Activated T-helper 1 cell treated with anti-CD3 and anti-CD28 coated beads, Interleukin-12 subunit alpha, Interleukin-12 subunit beta, Interleukin-2, Interleukin-4 antibody, amounts not matched to agents 30 ng/mL and 10 ng/mL and 1 ng/mL, durations not matched to agents 14 hours and 24 hours and 36 hours (primary cell): ENCODE measurements at regions not wholly inside any gene's neighbourhood (a gene's known extent, or its start where the extent isn't known, plus 50 kb on each side); places are given as distances from the start of the nearest gene placed in this dataset.

Experiments used
- DNase-seq: peaks from one replicate; pipeline ENCODE4 v3.0.0; 2021; ENCODE audit warnings: low spot score
- H3K27ac Mint-ChIP-seq: one replicate; pipeline ENCODE4 v1.8.0; 2021; ENCODE audit warnings: mild to moderate bottlenecking, mixed read lengths
- H3K27me3 Mint-ChIP-seq: one replicate; pipeline ENCODE4 v1.8.0; 2022; ENCODE audit warnings: mild to moderate bottlenecking, moderate library complexity, mixed read lengths; ENCODE audit not compliant: insufficient read depth
- H3K36me3 Mint-ChIP-seq: one replicate; pipeline ENCODE4 v1.8.0; 2021; ENCODE audit warnings: low read depth, mixed read lengths
- H3K4me1 Mint-ChIP-seq: one replicate; pipeline ENCODE4 v1.8.0; 2021; ENCODE audit warnings: low read depth, mixed read lengths
- H3K4me3 Mint-ChIP-seq: one replicate; pipeline ENCODE4 v1.8.0; 2021; ENCODE audit warnings: mild to moderate bottlenecking, moderate library complexity, mixed read lengths
- H3K9me3 Mint-ChIP-seq: one replicate; pipeline ENCODE4 v1.8.0; 2021; ENCODE audit warnings: mixed read lengths
- intact Hi-C: fragments of 100-400 bp; cut with micrococcal nuclease; formaldehyde crosslinking; loops from one replicate; pipeline ENCODE4 v1.15.1; 2024

- intact Hi-C loops = no loop called here
- Mint-ChIP-seq H3K4me1 (no peaks in the 10 kb centered on the region), H3K4me3 (no peak overlapping the region), H3K27me3 (peaks cover 6% of the 10 kb centered on the region), H3K9me3 (no peaks in the 10 kb centered on the region), H3K27ac (no peak overlapping the region), H3K36me3 (no peaks in the 10 kb centered on the region)
- DNase-seq = no peak
Measured at GRCh38 chr4:141391293-141391692, 170.6 kb downstream of the ZNF330 start.

GRCh38 chr4:141391771-141392170 lies 171.1 kb downstream of the ZNF330 start:
- H3K9me3 Mint-ChIP-seq = no peaks in the 10 kb centered on the region
- no peak overlapping the region for H3K27ac Mint-ChIP-seq
- intact Hi-C loops = no loop called here
- H3K4me3 Mint-ChIP-seq = no peak overlapping the region
- no peaks in the 10 kb centered on the region for H3K4me1 Mint-ChIP-seq
- no peaks in the 10 kb centered on the region for H3K36me3 Mint-ChIP-seq
- no peak for DNase-seq
- H3K27me3 Mint-ChIP-seq = peaks cover 6% of the 10 kb centered on the region

- Mint-ChIP-seq H3K27me3 (peaks cover 6% of the 10 kb centered on the region), H3K4me1 (no peaks in the 10 kb centered on the region), H3K27ac (no peak overlapping the region), H3K36me3 (no peaks in the 10 kb centered on the region), H3K9me3 (no peaks in the 10 kb centered on the region), H3K4me3 (no peak overlapping the region)
- intact Hi-C loops = no loop called here
- no peak for DNase-seq
Measured at GRCh38 chr4:141395246-141395830, 174.6 kb downstream of the ZNF330 start.

GRCh38 chr4:141395919-141396318 lies 175.2 kb downstream of the ZNF330 start:
- H3K27ac Mint-ChIP-seq = no peak overlapping the region
- no peak overlapping the region for H3K4me3 Mint-ChIP-seq
- H3K4me1 Mint-ChIP-seq = no peaks in the 10 kb centered on the region
- no peaks in the 10 kb centered on the region for H3K9me3 Mint-ChIP-seq
- DNase-seq = no peak
- peaks cover 6% of the 10 kb centered on the region for H3K27me3 Mint-ChIP-seq
- intact Hi-C loops = no loop called here
- H3K36me3 Mint-ChIP-seq = no peaks in the 10 kb centered on the region

DNA sequence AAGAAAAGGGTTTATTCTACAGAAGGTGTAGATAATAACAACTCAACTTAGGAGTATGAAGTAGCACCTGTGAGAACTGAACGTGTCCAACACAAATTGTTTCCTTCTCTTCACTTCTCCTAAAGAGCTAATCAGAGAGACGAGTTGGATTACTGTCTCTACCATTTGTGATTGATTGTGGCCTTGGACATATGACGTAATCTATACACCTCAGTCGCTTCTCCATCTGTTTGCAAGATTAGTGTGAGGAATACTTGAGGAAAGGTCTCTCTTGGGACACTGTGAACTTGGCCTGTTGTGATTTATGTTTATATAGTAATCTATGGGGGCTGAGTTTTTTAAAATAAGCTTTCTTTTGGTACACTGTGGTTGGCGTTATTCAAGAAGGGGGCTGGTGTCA lies 182.0 kb downstream of the ZNF330 start:
- no peak for DNase-seq
- H3K9me3 Mint-ChIP-seq = no peaks in the 10 kb centered on the region
- intact Hi-C loops = no loop called here
- H3K36me3 Mint-ChIP-seq = no peaks in the 10 kb centered on the region
- no peak overlapping the region for H3K4me3 Mint-ChIP-seq
- no peak overlapping the region for H3K27ac Mint-ChIP-seq
- H3K27me3 Mint-ChIP-seq = no peaks in the 10 kb centered on the region
- no peaks in the 10 kb centered on the region for H3K4me1 Mint-ChIP-seq

GRCh38 chr4:141403782-141404181 lies 183.1 kb downstream of the ZNF330 start:
- no peaks in the 10 kb centered on the region for H3K36me3 Mint-ChIP-seq
- no peaks in the 10 kb centered on the region for H3K9me3 Mint-ChIP-seq
- H3K4me1 Mint-ChIP-seq = no peaks in the 10 kb centered on the region
- intact Hi-C loops = no loop called here
- H3K27ac Mint-ChIP-seq = no peak overlapping the region
- no peaks in the 10 kb centered on the region for H3K27me3 Mint-ChIP-seq
- no peak overlapping the region for H3K4me3 Mint-ChIP-seq
- DNase-seq = no peak

DNA sequence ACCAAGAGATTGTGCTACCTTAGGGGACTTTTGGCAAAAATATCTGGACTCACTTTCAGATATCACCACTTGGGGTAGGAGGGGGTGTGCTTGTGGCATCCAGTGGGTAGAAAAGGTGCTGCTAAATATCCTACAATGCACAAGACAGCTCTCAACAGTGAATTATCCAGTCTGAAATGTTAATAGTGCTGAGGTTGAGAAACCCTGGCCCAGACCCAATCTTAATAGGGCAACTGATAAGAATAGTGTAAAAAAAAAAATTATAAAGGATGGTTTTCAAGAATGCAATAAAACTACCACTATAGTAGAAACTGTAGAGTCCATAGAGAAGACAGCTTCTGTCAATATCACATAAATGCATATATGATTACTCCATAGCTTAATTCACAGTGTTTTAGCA lies 185.5 kb downstream of the ZNF330 start:
- Mint-ChIP-seq H3K27ac (no peak overlapping the region), H3K9me3 (no peaks in the 10 kb centered on the region), H3K4me3 (no peak overlapping the region), H3K4me1 (no peaks in the 10 kb centered on the region), H3K27me3 (no peaks in the 10 kb centered on the region), H3K36me3 (no peaks in the 10 kb centered on the region)
- intact Hi-C loops = no loop called here
- DNase-seq = no peak

GRCh38 chr4:141409556-141409955 lies 188.9 kb downstream of the ZNF330 start:
- Mint-ChIP-seq H3K27ac (no peak overlapping the region), H3K4me1 (no peaks in the 10 kb centered on the region), H3K9me3 (no peaks in the 10 kb centered on the region), H3K36me3 (no peaks in the 10 kb centered on the region), H3K27me3 (no peaks in the 10 kb centered on the region), H3K4me3 (no peak overlapping the region)
- no peak for DNase-seq
- intact Hi-C loops = no loop called here

DNA sequence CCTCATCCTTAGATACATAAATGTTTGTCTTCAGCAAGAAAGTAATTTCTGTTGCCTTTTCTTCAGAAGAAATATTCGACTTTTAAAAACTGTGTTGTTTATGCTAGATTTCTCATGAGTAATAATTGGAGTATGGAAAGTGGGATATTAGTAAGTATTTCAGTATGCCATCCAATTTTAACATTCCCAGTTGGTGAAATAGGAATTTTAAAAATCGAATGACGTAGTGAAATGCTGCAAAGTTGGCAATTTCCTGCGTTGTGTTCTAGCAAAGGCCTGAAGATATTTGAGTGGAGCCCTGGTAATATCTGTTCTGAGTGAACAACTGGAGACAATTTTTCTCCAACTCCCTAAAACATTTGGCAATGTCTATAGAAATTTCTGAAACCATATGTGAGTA lies 190.1 kb downstream of the ZNF330 start:
- no peaks in the 10 kb centered on the region for H3K27me3 Mint-ChIP-seq
- no peaks in the 10 kb centered on the region for H3K36me3 Mint-ChIP-seq
- no peaks in the 10 kb centered on the region for H3K9me3 Mint-ChIP-seq
- H3K4me1 Mint-ChIP-seq = no peaks in the 10 kb centered on the region
- intact Hi-C loops = no loop called here
- H3K4me3 Mint-ChIP-seq = no peak overlapping the region
- no peak for DNase-seq
- no peak overlapping the region for H3K27ac Mint-ChIP-seq

- H3K4me3 Mint-ChIP-seq = no peak overlapping the region
- intact Hi-C loops = no loop called here
- H3K4me1 Mint-ChIP-seq = no peaks in the 10 kb centered on the region
- no peaks in the 10 kb centered on the region for H3K9me3 Mint-ChIP-seq
- no peaks in the 10 kb centered on the region for H3K36me3 Mint-ChIP-seq
- DNase-seq = no peak
- H3K27ac Mint-ChIP-seq = no peak overlapping the region
- H3K27me3 Mint-ChIP-seq = no peaks in the 10 kb centered on the region
Measured at GRCh38 chr4:141411936-141412335, 191.2 kb downstream of the ZNF330 start.

GRCh38 chr4:141413366-141413765 lies 192.7 kb downstream of the ZNF330 start:
- no peaks in the 10 kb centered on the region for H3K27me3 Mint-ChIP-seq
- H3K9me3 Mint-ChIP-seq = no peaks in the 10 kb centered on the region
- intact Hi-C loops = no loop called here
- DNase-seq = no peak
- no peak overlapping the region for H3K4me3 Mint-ChIP-seq
- no peaks in the 10 kb centered on the region for H3K4me1 Mint-ChIP-seq
- H3K36me3 Mint-ChIP-seq = no peaks in the 10 kb centered on the region
- H3K27ac Mint-ChIP-seq = no peak overlapping the region

DNA sequence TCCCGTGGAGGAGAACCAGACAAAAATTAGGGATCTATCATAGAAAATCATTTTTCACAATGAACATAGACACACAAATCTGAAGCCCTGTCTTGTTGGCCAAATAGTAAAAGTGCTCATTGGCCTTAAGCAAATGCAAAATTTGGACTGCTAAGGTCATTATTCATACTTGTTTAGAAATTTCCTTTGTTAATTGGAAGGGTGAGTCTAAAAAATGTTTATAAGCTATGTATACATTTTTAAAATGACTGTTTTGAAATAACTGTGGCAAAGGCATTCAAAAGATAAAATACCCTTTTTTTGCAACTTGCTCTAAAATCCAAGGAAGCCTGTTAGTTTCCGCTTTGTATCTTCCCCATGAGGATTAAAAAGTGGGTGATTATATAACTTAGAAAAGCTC lies 195.0 kb downstream of the ZNF330 start:
- Mint-ChIP-seq H3K27ac (no peak overlapping the region), H3K4me3 (no peak overlapping the region), H3K36me3 (no peaks in the 10 kb centered on the region), H3K4me1 (no peaks in the 10 kb centered on the region), H3K27me3 (no peaks in the 10 kb centered on the region), H3K9me3 (no peaks in the 10 kb centered on the region)
- intact Hi-C loops = no loop called here
- no peak for DNase-seq

GRCh38 chr4:141416219-141416618 lies 195.5 kb downstream of the ZNF330 start:
- H3K36me3 Mint-ChIP-seq = no peaks in the 10 kb centered on the region
- intact Hi-C loops = no loop called here
- H3K27me3 Mint-ChIP-seq = peaks cover 2% of the 10 kb centered on the region
- no peak overlapping the region for H3K27ac Mint-ChIP-seq
- no peaks in the 10 kb centered on the region for H3K4me1 Mint-ChIP-seq
- H3K4me3 Mint-ChIP-seq = no peak overlapping the region
- no peaks in the 10 kb centered on the region for H3K9me3 Mint-ChIP-seq
- DNase-seq = no peak

DNA sequence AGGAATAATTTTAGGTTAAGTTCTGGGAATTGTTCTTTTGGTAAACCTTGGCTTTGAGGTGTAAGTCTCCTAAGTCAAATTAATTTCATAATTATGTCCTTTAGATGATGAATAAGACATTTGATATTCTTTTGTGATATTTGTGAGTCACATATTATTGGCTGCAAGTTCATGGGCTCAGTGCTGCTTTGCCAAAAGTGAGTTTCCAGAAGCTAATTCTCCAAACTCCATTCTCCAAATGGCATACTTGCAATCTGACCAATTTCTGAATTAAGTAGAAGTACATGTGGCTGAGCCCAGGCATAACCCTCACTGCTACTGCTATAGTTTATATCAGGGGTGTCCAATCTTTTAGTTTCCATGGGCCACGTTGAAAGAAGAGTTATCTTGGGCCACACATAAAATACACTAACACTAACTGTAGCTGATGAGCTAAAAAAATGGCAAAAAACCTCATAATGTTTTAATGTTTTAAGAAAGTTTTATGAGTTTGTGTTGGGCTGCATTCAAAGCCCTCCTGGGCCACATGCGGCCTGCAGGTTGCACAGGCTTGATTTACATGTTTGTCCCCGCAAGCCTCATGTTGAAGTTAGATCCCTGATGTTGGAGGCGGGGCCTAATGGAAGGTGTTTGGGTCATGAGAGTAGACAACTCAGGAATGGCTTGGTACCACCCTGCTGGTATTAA lies 196.1 kb downstream of the ZNF330 start:
- no peak overlapping the region for H3K4me3 Mint-ChIP-seq
- DNase-seq = no peak
- no peaks in the 10 kb centered on the region for H3K36me3 Mint-ChIP-seq
- no peak overlapping the region for H3K27ac Mint-ChIP-seq
- no peaks in the 10 kb centered on the region for H3K4me1 Mint-ChIP-seq
- peaks cover 2% of the 10 kb centered on the region for H3K27me3 Mint-ChIP-seq
- no peaks in the 10 kb centered on the region for H3K9me3 Mint-ChIP-seq
- intact Hi-C loops = no loop called here
